GM12872 (cell line): ENCODE measurements at regions not wholly inside any gene's neighbourhood (a gene's known extent, or its start where the extent isn't known, plus 50 kb on each side); places are given as distances from the start of the nearest gene placed in this dataset.

ENCODE experiments used
- TF ChIP-seq, protein P1 (sequence below): IDR thresholded peaks from 3 replicates; pipeline ENCODE4 v1.5.1; 2011; ENCODE audit warnings: low read depth, mild to moderate bottlenecking, low read length, moderate library complexity; ENCODE audit not compliant: insufficient read depth

DNA sequence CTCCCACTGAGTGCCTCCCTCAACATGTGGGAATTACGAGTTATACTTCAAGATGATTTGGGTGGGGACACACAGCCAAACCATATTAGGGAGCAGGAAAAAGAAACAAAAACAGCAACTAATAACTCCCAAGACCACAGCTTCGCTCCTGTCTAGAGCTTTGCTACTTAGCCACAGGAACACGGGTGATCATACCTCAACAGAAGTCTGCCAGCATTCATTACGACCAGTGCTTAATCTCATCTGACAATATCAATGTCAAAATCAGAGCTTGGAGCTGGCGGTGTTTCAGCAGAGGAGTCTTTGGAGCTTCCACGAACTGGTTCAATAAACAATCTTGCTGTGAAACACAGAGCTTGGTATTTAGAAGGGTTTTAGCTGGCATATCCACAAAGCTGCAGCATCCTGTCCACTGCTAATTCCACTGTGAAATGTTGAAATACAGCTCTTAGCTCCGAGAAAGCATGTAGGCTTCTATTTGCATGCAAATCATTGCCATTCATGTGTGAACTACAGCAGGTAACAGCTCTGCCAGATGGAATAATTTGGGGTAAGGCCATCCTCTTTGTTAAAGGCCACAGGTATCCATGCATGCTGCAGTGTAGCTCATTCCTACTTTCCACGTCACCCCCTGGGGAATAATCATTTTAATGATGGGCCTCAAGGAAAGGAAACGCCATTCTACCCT lies 128.4 kb upstream of the GOT2 start:
- TF ChIP-seq, protein P1, sequence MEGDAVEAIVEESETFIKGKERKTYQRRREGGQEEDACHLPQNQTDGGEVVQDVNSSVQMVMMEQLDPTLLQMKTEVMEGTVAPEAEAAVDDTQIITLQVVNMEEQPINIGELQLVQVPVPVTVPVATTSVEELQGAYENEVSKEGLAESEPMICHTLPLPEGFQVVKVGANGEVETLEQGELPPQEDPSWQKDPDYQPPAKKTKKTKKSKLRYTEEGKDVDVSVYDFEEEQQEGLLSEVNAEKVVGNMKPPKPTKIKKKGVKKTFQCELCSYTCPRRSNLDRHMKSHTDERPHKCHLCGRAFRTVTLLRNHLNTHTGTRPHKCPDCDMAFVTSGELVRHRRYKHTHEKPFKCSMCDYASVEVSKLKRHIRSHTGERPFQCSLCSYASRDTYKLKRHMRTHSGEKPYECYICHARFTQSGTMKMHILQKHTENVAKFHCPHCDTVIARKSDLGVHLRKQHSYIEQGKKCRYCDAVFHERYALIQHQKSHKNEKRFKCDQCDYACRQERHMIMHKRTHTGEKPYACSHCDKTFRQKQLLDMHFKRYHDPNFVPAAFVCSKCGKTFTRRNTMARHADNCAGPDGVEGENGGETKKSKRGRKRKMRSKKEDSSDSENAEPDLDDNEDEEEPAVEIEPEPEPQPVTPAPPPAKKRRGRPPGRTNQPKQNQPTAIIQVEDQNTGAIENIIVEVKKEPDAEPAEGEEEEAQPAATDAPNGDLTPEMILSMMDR: no peak

DNA sequence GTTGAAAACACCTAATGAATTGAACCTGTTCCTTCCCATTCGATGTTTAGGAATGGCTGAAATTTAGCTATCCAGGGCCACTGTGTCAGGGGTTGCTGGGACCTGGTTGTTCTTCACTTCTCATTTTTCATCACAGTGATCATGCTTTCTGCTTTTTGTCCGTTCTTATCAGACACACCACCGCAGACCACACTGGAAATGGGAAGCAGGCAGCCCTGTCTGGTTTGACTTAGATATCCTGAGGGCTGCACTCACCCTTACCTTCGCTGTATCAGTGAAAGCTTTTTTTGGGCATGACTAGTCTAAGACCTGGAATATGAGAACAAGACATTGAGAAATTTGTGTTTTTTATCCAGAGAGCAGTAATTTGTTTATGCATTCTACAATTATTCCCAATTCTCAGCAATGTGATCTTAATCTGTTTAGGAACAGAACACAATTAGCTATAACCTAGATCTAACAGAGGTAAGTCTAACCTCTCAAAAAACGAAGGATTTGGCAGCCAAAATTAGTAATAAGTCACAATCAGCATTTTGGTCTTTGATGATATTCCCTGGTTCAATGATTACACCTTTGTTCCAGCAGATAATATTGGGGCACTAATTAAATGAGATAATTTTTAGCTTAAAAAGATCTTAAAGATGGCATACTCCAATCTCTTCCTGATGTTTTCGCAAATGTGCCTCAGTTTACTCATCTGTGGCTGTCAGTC lies 126.0 kb upstream of the GOT2 start:
- TF ChIP-seq, protein P1: no peak

DNA sequence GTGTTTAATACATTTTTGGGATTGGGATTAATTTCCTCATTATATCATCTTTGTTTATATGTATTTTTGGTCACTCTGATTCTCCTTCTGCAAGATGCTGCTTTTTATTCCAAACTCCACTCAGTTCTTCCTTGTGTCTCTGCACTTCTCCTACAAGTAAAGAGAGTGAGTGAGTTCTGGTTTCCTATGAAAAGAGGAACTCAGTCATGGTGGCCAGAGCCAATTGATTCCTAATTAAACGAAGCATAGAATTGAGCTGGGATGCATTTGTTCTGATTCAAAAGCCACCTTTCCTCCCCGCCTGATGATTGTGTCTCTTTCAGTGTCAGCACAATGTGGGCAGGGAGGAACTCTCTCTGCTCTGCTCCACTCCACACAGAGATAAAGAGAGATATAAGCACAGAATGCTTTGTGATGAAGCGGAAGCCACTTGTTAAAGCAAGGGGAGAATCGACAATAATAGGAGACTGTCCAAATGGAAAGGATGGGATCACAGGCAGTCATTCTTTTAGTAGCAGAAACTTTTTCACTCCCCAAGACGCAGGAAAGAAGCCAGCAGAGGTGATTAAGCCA lies 121.3 kb upstream of the GOT2 start:
- TF ChIP-seq, protein P1: no peak

DNA sequence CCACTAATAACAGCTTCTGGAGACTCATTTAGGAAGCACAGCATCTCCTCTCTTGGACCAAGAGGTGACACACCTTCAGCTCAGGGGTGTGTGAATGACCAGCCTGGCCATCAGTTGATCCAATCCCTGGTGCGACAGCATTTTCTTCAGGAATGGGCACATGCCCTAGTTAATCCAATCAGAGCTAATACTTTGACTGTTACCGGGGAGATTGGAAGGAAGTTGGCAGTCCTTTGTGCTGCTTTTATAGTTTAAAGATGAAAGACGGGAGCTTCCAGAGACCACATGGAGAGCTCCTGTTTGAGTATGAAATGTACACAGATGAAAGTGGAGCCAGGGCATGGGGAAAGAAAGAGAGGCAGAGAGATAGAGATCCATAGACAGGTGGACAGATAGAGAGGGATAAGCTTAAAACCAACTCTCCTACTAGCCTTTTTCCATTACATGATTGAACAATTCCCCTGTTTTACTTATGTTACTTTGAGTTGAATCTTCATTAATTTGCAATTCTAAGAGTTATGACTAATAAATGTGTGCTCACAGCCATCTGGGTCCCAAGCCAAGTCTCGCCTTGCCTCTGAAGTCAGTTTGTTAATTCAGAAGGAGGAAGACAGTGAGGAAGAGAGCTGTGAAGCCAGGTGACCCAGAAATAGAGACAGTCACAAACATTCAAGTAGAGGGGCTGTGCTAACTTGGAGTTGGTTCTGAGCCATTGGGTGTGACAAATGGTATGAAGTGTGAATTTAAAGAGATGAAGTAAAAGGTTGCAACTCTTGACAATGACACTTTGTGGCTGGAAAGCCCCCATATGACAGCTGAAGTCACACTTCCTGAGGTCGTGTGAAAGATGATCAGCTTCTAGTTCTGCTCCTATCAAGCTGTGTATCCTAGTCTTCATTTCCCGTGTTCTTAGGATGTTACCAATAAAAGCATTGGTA lies 120.0 kb upstream of the GOT2 start:
- TF ChIP-seq, protein P1: no peak

DNA sequence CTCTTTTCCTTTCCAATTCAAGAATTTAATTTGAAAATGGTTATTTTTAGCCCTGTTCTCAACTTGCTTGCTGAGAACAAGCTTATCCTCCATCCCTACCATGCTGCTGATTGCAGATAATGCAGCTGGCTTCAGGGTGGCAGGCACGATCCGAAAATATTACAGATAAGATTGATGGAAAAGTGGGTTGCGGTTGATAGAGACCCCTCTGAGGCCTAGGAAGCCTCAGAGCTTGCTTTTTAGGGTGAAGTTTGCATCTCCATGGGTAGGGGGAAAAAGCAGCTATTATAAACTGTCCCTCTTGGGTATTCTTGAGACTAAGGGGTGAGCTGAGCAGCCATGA lies 116.5 kb upstream of the GOT2 start:
- TF ChIP-seq, protein P1: no peak

DNA sequence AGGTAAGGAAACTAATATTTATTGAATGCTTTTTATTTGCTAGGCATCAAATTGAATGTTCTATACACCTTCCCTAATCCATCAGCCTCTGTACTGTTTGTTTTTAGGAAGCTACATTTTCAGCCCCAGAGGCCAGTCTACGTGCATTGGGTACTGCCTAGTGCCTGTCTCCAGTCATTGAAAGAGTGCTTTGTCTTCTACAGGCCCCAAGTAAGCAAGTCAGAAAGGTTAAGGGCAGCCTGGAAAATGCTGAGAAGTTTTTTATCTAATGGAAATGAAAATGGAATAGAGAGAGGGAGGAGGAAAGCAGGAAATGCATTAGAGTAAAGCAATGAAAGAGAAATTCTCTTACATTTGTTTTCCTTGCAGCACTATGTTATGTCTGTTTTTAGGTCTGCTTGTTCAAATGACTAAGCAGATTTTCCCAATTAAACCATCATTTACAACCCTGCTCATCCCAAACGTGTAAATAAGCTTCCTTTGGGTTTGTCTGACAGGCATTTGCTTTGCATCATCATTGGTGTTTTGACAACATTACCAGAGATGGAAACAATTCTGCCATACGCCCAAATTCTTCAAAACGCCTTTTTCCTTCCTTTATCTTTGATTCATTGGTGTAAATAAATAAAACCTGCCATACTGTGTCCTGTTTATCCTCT lies 116.0 kb upstream of the GOT2 start:
- TF ChIP-seq, protein P1: no peak
